ENCODE measurements at regions not wholly inside any gene's neighbourhood (a gene's known extent, or its start where the extent isn't known, plus 50 kb on each side); places are given as distances from the start of the nearest gene placed in this dataset.
"Not testable (repeated sequence)": the region's sequence is repeated elsewhere in the genome, so short reads cannot be mapped to it uniquely, and the experiment has no call there.

- DNase-seq (ENCODE audit: low read depth in 2 of 2): no peak
These were observed 380.1 kb upstream of the SPAG17 start for GRCh38 chr1:118564961-118565703.

GRCh38 chr1:118563981-118564951 is 379.2 kb upstream of the SPAG17 start:
- no peak for DNase-seq (ENCODE audit: low read depth in 2 of 2)

GRCh38 chr1:118558933-118559332 is 373.9 kb upstream of the SPAG17 start:
- no peak for DNase-seq (ENCODE audit: low read depth in 2 of 2)

- no peak for DNase-seq (ENCODE audit: low read depth in 2 of 2)
These were observed 371.9 kb upstream of the SPAG17 start for GRCh38 chr1:118556936-118557335.

GRCh38 chr1:118555638-118556037 is 370.6 kb upstream of the SPAG17 start:
- no peak for DNase-seq (ENCODE audit: low read depth in 2 of 2)

- no peak for DNase-seq (ENCODE audit: low read depth in 2 of 2)
These were observed 350.9 kb upstream of the SPAG17 start for GRCh38 chr1:118535901-118536300.

- not testable (repeated sequence) for DNase-seq (ENCODE audit: low read depth in 2 of 2)
These were observed 326.9 kb upstream of the SPAG17 start for GRCh38 chr1:118511922-118512321.

GRCh38 chr1:118504867-118505266 is 319.8 kb upstream of the SPAG17 start:
- DNase-seq (ENCODE audit: low read depth in 2 of 2): no peak

- no peak for DNase-seq (ENCODE audit: low read depth in 2 of 2)
These were observed 319.2 kb upstream of the SPAG17 start for GRCh38 chr1:118504221-118504644.

GRCh38 chr1:118503752-118504151 is 318.7 kb upstream of the SPAG17 start:
- no peak for DNase-seq (ENCODE audit: low read depth in 2 of 2)

GRCh38 chr1:118494998-118495397 is 310.0 kb upstream of the SPAG17 start:
- no peak for DNase-seq (ENCODE audit: low read depth in 2 of 2)

- DNase-seq (ENCODE audit: low read depth in 2 of 2): no peak
These were observed 303.8 kb upstream of the SPAG17 start for GRCh38 chr1:118488787-118489186.

- no peak for DNase-seq (ENCODE audit: low read depth in 2 of 2)
These were observed 302.9 kb upstream of the SPAG17 start for GRCh38 chr1:118487932-118488331.

GRCh38 chr1:118487091-118487490 is 302.1 kb upstream of the SPAG17 start:
- DNase-seq (ENCODE audit: low read depth in 2 of 2): no peak

GRCh38 chr1:118486199-118486598 is 301.2 kb upstream of the SPAG17 start:
- no peak for DNase-seq (ENCODE audit: low read depth in 2 of 2)

GRCh38 chr1:118485757-118486156 is 300.7 kb upstream of the SPAG17 start:
- DNase-seq (ENCODE audit: low read depth in 2 of 2): no peak

GRCh38 chr1:118484893-118485292 is 299.9 kb upstream of the SPAG17 start:
- no peak for DNase-seq (ENCODE audit: low read depth in 2 of 2)

GRCh38 chr1:118483245-118484006 is 298.4 kb upstream of the SPAG17 start:
- no peak for DNase-seq (ENCODE audit: low read depth in 2 of 2)

- DNase-seq (ENCODE audit: low read depth in 2 of 2): no peak
These were observed 296.1 kb upstream of the SPAG17 start for GRCh38 chr1:118481126-118481525.

GRCh38 chr1:118479351-118479750 is 294.3 kb upstream of the SPAG17 start:
- no peak for DNase-seq (ENCODE audit: low read depth in 2 of 2)

- DNase-seq (ENCODE audit: low read depth in 2 of 2): no peak
These were observed 288.8 kb upstream of the SPAG17 start for GRCh38 chr1:118473825-118474224.

GRCh38 chr1:118464460-118464859 is 279.4 kb upstream of the SPAG17 start:
- not testable (repeated sequence) for DNase-seq (ENCODE audit: low read depth in 2 of 2)

Data from dermis microvascular lymphatic vessel endothelial cell (primary cell).